GM13976 (cell line): ENCODE measurements at regions not wholly inside any gene's neighbourhood (a gene's known extent, or its start where the extent isn't known, plus 50 kb on each side); places are given as distances from the start of the nearest gene placed in this dataset.
A peak's percentile ranks its signal among the peaks of the same experiment; 100 is the strongest.

Source experiments
- DNase-seq: peaks from one replicate; pipeline ENCODE4 v3.0.0; 2012; ENCODE audit warnings: low spot score
- CTCF ChIP-seq: IDR thresholded peaks from 2 replicates; pipeline ENCODE4 v1.5.1; 2012; ENCODE audit warnings: borderline replicate concordance, mild to moderate bottlenecking; ENCODE audit not compliant: insufficient read depth; ENCODE audit errors: extremely low read depth, missing control alignments, control extremely low read depth
- in situ Hi-C: fragments of 300-500 bp; cut with MboI; formaldehyde crosslinking; loops from one replicate; pipeline ENCODE4 v1.12.0; 2022; ENCODE audit warnings: low sequenced_read_pairs, mixed read lengths, inconsistent platforms; ENCODE audit not compliant: unreplicated experiment

GRCh38 chr11:10627816-10628215 lies 59.4 kb upstream of the LYVE1 start:
- in situ Hi-C loops: no loop called here
- no peak for DNase-seq
- TF ChIP-seq CTCF: no peak

DNA sequence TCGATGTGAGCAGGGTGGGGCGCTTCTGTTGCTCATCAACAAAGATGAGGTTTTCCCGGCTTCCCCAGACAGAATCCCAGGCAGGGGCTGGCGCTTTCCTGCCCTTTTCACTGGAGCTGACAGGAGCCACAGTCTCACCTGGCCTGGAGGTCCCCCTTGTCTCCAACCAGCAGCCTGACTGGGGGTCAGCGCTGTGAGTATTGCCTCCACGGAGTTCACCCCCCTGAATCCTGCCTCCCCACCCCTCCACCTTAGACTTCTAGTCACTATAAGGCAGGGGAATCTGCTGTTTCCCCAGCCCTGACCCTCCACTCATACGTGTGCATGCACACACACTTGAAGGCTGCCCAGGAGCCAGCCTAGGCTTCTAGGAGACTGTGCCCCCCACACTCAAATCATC lies 58.8 kb upstream of the LYVE1 start:
- no peak for TF ChIP-seq CTCF
- in situ Hi-C loops: no loop called here

DNA sequence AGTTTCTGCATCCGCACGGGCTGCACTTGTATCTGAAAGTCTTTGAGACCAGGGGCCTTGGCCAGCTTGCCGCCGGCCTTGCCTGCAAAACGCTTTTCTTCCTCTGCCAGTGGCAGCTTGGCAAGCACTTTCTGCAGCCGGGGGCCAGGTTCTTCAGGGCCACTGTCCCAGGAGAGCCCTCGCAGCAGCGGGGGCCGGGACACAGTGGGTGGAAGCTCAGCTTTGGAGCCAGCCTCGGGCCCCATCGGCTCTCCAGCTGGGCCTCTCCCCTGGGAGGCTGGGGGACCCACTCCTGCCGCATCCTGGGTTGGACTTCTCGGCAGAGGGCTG lies 57.5 kb upstream of the LYVE1 start:
- no peak for DNase-seq
- in situ Hi-C loops: no loop called here
- no peak for TF ChIP-seq CTCF

More for the DNA sequence above, 58.8 kb upstream of the LYVE1 start:
- DNase-seq: no peak

DNA sequence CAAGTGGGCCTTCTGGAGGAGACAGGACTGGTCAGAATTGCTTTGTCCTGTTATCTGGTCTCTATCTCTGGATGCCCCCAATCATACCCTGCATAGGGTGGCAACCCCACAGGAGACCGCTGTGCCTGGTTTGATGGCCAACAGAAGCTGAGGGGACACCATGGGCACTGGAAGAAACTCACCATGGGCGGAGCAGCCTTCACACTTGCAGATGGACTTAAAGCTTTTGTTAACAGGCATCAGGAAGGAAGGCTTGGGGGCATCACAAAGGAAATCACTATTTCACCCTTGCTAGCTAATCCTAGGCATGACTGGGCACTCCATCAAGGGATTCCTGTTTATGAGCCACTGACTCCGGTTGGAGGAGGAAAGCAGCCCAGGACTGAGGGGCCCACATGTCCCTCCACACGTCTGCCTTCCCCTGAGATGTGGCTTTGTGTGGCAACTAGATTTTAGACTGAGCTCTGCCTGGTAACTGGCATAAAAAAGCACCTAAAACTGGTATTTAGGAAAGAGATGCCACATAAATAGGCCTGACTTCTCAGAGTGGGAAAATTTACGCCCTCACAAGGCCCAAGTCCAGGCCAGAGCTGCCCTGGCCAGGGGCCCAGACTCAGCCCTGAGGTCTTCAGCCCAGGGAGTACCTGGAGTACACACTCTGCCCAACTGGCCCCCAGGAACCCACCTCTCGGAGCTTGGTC lies 57.0 kb upstream of the LYVE1 start:
- no peak for DNase-seq
- in situ Hi-C loops: no loop called here
- no peak for TF ChIP-seq CTCF

- TF ChIP-seq CTCF: peak; percentile 12
These were observed 55.6 kb upstream of the LYVE1 start for GRCh38 chr11:10623797-10624761.

GRCh38 chr11:10622957-10623791 lies 54.7 kb upstream of the LYVE1 start:
- DNase-seq: no peak
- no peak for TF ChIP-seq CTCF
- in situ Hi-C loops: no loop called here

More at GRCh38 chr11:10623797-10624761, 55.6 kb upstream of the LYVE1 start:
- DNase-seq: peak; percentile 69
- in situ Hi-C loops: no loop called here
